ENCODE measurements at regions not wholly inside any gene's neighbourhood (a gene's known extent, or its start where the extent isn't known, plus 50 kb on each side); places are given as distances from the start of the nearest gene placed in this dataset.

- no peak for DNase-seq
- Histone ChIP-seq H3K36me3 (ENCODE audit: control insufficient read depth, insufficient read depth, low read length) (no peaks in the 10 kb centered on the region), H3K27ac (ENCODE audit: low read length) (no peak overlapping the region), H3K4me3 (ENCODE audit: low read length) (no peak overlapping the region), H3K4me1 (ENCODE audit: control insufficient read depth, insufficient read depth, low read length) (no peaks in the 10 kb centered on the region), H3K27me3 (ENCODE audit: control insufficient read depth, insufficient read depth, low read length) (no peaks in the 10 kb centered on the region), H3K9me3 (ENCODE audit: control insufficient read depth, low read depth, low read length) (no peaks in the 10 kb centered on the region)
- no CpG with 5 or more reads among the region's 16 CpGs for WGBS (ENCODE audit: insufficient coverage, low lambda C conversion rate)
These were observed 190.2 kb downstream of the TEX29 start for GRCh38 chr13:111510502-111511218.

- no peaks in the 10 kb centered on the region for H3K9me3 ChIP-seq (ENCODE audit: control insufficient read depth, low read depth, low read length)
- no peaks in the 10 kb centered on the region for H3K36me3 ChIP-seq (ENCODE audit: control insufficient read depth, insufficient read depth, low read length)
- no peaks in the 10 kb centered on the region for H3K4me1 ChIP-seq (ENCODE audit: control insufficient read depth, insufficient read depth, low read length)
- H3K4me3 ChIP-seq (ENCODE audit: low read length), result no peak overlapping the region
- no peak for DNase-seq
- H3K27me3 ChIP-seq (ENCODE audit: control insufficient read depth, insufficient read depth, low read length), result no peaks in the 10 kb centered on the region
- H3K27ac ChIP-seq (ENCODE audit: low read length), result no peak overlapping the region
- no CpG with 5 or more reads among the region's 3 CpGs for WGBS (ENCODE audit: insufficient coverage, low lambda C conversion rate)
These were observed 190.8 kb downstream of the TEX29 start for GRCh38 chr13:111511219-111511732.

- WGBS (ENCODE audit: insufficient coverage, low lambda C conversion rate), result no CpG with 5 or more reads among the region's 29 CpGs
- no peak overlapping the region for H3K27ac ChIP-seq (ENCODE audit: low read length)
- H3K27me3 ChIP-seq (ENCODE audit: control insufficient read depth, insufficient read depth, low read length), result no peaks in the 10 kb centered on the region
- no peak for DNase-seq
- H3K4me1 ChIP-seq (ENCODE audit: control insufficient read depth, insufficient read depth, low read length), result no peaks in the 10 kb centered on the region
- H3K4me3 ChIP-seq (ENCODE audit: low read length), result no peak overlapping the region
- no peaks in the 10 kb centered on the region for H3K36me3 ChIP-seq (ENCODE audit: control insufficient read depth, insufficient read depth, low read length)
- no peaks in the 10 kb centered on the region for H3K9me3 ChIP-seq (ENCODE audit: control insufficient read depth, low read depth, low read length)
These were observed 191.5 kb downstream of the TEX29 start for GRCh38 chr13:111511805-111512504.

- no peak for DNase-seq
- Histone ChIP-seq H3K4me3 (ENCODE audit: low read length) (no peak overlapping the region), H3K27ac (ENCODE audit: low read length) (no peak overlapping the region), H3K27me3 (ENCODE audit: control insufficient read depth, insufficient read depth, low read length) (no peaks in the 10 kb centered on the region), H3K9me3 (ENCODE audit: control insufficient read depth, low read depth, low read length) (no peaks in the 10 kb centered on the region), H3K36me3 (ENCODE audit: control insufficient read depth, insufficient read depth, low read length) (no peaks in the 10 kb centered on the region), H3K4me1 (ENCODE audit: control insufficient read depth, insufficient read depth, low read length) (no peaks in the 10 kb centered on the region)
- WGBS (ENCODE audit: insufficient coverage, low lambda C conversion rate), result no CpG with 5 or more reads among the region's 13 CpGs
These were observed 192.3 kb downstream of the TEX29 start for GRCh38 chr13:111512707-111513106.

DNA sequence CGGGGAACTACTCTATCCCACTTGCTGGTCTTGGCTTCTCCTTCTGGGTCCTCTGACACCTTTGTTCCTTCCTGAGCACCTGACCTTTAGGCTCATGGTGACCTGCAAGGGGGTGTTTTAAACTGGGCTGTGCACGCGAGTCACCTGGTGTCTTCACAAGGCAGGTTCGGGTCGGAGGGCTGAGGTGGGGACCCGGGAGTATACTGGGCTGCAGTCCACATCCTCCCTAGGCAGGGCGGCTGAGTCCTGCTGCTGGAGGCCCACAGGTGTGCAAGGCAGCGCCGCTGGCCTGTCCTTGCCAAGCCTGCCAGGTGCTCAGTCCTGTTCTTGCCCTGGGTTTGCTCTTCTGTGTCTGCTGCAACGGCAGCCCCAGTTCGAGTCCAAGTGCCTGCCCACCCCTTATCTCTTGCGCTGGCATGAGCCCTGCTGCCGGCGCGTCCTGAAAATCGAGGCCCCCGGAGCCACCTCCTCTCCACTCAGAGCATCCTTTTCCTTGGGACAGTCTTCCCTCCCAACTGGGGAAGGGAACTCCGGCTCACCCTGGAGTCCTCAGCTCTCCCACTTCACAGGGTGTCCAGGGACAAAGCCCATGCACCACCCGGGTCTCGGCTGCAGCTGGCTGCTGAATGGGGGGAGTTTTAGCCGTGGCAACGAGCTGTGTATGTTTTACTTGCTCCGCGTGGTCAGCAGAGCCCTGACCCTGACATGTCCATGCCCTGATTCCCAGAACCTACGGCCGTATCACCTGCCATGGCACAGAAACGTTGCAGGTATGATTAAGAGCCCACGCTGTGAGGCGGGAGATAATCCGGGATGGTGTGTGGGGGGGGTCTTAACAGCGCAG lies 193.5 kb downstream of the TEX29 start:
- DNase-seq, result no peak
- no peaks in the 10 kb centered on the region for H3K4me1 ChIP-seq (ENCODE audit: control insufficient read depth, insufficient read depth, low read length)
- H3K27me3 ChIP-seq (ENCODE audit: control insufficient read depth, insufficient read depth, low read length), result no peaks in the 10 kb centered on the region
- no CpG with 5 or more reads among the region's 31 CpGs for WGBS (ENCODE audit: insufficient coverage, low lambda C conversion rate)
- H3K36me3 ChIP-seq (ENCODE audit: control insufficient read depth, insufficient read depth, low read length), result no peaks in the 10 kb centered on the region
- no peaks in the 10 kb centered on the region for H3K9me3 ChIP-seq (ENCODE audit: control insufficient read depth, low read depth, low read length)
- no peak overlapping the region for H3K27ac ChIP-seq (ENCODE audit: low read length)
- no peak overlapping the region for H3K4me3 ChIP-seq (ENCODE audit: low read length)

DNA sequence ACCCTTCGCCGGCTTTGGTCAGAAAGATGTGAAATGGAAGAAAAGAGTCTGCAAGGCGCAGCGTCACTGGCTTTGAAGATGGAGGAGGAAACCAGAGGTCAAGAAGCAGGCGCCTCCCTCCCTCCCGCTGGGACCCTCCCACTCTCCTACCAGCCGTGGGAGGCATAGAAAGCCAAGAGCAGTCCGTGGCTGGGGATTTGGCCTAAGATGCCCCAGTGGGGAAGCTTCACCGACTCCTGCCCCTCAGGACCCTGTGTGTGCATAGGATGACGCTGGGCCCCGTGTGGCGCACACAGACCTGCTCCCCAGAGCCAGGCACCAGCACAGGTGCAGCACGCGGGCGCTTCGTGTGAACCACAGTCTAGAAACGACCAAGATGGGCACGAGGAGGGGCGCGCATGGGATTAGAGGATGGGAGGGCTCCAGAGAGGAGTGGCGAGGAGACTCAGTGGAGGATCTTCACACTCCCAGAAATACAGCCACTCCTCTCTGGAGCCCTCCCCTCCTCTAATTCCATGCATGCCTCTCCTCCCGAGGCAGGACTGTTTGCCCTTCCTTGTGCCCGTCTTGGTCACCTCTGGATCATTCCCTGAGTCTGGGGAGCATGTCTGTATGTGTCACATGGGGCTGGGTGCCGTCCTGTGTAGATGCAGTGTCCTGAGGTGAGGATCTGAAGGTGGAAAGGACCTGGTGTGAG lies 194.3 kb downstream of the TEX29 start:
- Histone ChIP-seq H3K27me3 (ENCODE audit: control insufficient read depth, insufficient read depth, low read length) (no peaks in the 10 kb centered on the region), H3K36me3 (ENCODE audit: control insufficient read depth, insufficient read depth, low read length) (no peaks in the 10 kb centered on the region)
- no peak for DNase-seq

DNA sequence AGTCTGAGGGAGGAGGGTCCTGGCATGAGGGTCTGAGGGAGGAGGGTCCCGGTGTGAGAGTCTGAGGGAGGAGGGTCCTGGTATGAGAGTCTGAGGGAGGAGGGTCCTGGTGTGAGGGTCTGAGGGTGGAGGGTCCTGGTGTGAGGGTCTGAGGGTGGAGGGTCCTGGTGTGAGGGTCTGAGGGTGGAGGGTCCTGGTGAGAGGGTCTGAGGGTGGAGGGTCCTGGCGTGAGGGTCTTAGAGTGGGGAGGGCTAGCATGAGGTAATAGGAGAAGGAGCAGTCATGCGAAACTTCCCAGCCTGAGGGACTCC lies 194.8 kb downstream of the TEX29 start:
- DNase-seq, result no peak
- H3K4me1 ChIP-seq (ENCODE audit: control insufficient read depth, insufficient read depth, low read length), result no peaks in the 10 kb centered on the region
- no peaks in the 10 kb centered on the region for H3K9me3 ChIP-seq (ENCODE audit: control insufficient read depth, low read depth, low read length)
- no CpG with 5 or more reads among the region's 3 CpGs for whole genome bisulfite sequencing (ENCODE audit: insufficient coverage, low lambda C conversion rate)
- no peaks in the 10 kb centered on the region for H3K27me3 ChIP-seq (ENCODE audit: control insufficient read depth, insufficient read depth, low read length)
- H3K27ac ChIP-seq (ENCODE audit: low read length), result no peak overlapping the region
- H3K36me3 ChIP-seq (ENCODE audit: control insufficient read depth, insufficient read depth, low read length), result no peaks in the 10 kb centered on the region
- H3K4me3 ChIP-seq (ENCODE audit: low read length), result no peak overlapping the region

More for the DNA sequence above, 194.3 kb downstream of the TEX29 start:
- H3K27ac ChIP-seq (ENCODE audit: low read length), result no peak overlapping the region
- WGBS (ENCODE audit: insufficient coverage, low lambda C conversion rate), result no CpG with 5 or more reads among the region's 24 CpGs
- no peaks in the 10 kb centered on the region for H3K9me3 ChIP-seq (ENCODE audit: control insufficient read depth, low read depth, low read length)
- no peak overlapping the region for H3K4me3 ChIP-seq (ENCODE audit: low read length)
- no peaks in the 10 kb centered on the region for H3K4me1 ChIP-seq (ENCODE audit: control insufficient read depth, insufficient read depth, low read length)

DNA sequence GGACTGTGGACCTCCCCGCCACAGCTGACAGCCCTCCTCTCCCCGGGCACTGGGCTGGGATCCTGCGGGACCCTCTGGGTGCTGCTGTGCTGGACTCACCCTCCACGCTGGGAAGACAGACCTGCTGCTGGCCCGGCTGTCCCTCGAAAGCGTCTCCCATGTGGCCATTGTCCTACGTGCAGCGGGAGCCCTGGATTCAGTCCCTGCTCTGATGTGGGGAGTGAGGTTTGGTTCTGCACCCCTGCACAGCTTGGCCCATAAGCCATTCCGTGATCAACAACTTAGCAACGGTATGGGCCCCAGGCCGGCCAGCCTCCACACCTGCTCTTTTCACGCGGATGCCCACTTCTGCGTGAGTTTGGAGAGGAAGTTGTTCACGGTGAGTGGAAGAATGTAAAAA lies 195.2 kb downstream of the TEX29 start:
- no peak for DNase-seq
- Histone ChIP-seq H3K36me3 (ENCODE audit: control insufficient read depth, insufficient read depth, low read length) (no peaks in the 10 kb centered on the region), H3K9me3 (ENCODE audit: control insufficient read depth, low read depth, low read length) (no peaks in the 10 kb centered on the region), H3K27me3 (ENCODE audit: control insufficient read depth, insufficient read depth, low read length) (no peaks in the 10 kb centered on the region), H3K4me3 (ENCODE audit: low read length) (no peak overlapping the region), H3K27ac (ENCODE audit: low read length) (no peak overlapping the region), H3K4me1 (ENCODE audit: control insufficient read depth, insufficient read depth, low read length) (no peaks in the 10 kb centered on the region)
- whole genome bisulfite sequencing (ENCODE audit: insufficient coverage, low lambda C conversion rate), result no CpG with 5 or more reads among the region's 16 CpGs

DNA sequence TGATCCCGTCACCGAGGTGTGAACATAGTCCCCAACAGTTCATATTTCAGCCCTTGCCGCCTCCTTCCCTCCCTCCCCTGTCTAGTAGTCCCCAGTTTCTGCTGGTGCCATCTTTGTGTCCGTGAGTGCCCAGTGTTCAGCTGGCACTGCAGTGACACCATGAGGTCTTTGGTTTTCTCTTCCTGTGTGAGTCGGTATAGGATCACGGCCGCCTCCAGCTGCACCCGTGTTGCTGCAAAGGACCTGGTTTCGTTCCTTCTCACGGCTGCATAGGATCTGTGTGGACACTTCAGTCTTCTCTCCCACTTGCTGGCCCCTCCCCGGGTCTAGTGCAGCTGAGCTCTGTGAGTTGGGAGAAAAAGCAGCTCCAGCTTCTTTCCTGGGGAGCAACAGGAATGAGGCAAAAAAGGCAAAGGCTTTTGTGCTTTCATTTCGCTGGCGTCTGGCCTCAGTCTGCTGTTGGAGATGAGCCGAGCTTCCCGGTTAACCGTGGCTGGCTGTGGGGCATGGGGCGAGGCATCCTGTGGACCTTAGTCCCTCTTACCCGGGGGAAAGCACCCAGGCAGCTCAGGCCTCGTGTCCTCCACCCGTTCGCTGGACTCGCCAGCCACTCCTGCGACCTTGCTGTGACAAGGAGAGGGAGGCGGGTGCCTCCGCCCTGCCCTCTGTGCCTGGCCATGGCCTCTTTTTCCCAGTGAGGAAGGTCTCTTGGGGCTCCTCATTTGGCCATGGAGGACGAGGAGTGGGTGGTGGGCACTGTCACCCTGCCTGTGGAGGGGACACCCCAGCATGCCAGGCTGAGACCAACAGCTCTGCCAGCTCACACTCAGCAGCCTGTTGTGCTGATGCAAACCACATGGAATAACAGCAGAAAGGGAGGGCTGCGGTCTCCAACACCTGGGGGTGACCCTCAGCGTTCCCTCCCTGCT lies 196.5 kb downstream of the TEX29 start:
- no peaks in the 10 kb centered on the region for H3K9me3 ChIP-seq (ENCODE audit: control insufficient read depth, low read depth, low read length)
- no CpG with 5 or more reads among the region's 28 CpGs for WGBS (ENCODE audit: insufficient coverage, low lambda C conversion rate)
- DNase-seq, result no peak

More for the DNA sequence above, 196.5 kb downstream of the TEX29 start:
- no peak overlapping the region for H3K4me3 ChIP-seq (ENCODE audit: low read length)
- H3K4me1 ChIP-seq (ENCODE audit: control insufficient read depth, insufficient read depth, low read length), result no peaks in the 10 kb centered on the region
- no peaks in the 10 kb centered on the region for H3K36me3 ChIP-seq (ENCODE audit: control insufficient read depth, insufficient read depth, low read length)
- H3K27me3 ChIP-seq (ENCODE audit: control insufficient read depth, insufficient read depth, low read length), result no peaks in the 10 kb centered on the region
- H3K27ac ChIP-seq (ENCODE audit: low read length), result no peak overlapping the region
